GM19351 (cell line): ENCODE measurements at regions not wholly inside any gene's neighbourhood (a gene's known extent, or its start where the extent isn't known, plus 50 kb on each side); places are given as distances from the start of the nearest gene placed in this dataset.
"Not testable (repeated sequence)": the region's sequence is repeated elsewhere in the genome, so short reads cannot be mapped to it uniquely, and the experiment has no call there.

ENCODE experiments used
- ATAC-seq: cut with Tn5 transposase; IDR thresholded peaks from one replicate; pipeline ENCODE4 v1.9.1; 2021; ENCODE audit warnings: mild to moderate bottlenecking, moderate library complexity; ENCODE audit not compliant: unreplicated experiment

DNA sequence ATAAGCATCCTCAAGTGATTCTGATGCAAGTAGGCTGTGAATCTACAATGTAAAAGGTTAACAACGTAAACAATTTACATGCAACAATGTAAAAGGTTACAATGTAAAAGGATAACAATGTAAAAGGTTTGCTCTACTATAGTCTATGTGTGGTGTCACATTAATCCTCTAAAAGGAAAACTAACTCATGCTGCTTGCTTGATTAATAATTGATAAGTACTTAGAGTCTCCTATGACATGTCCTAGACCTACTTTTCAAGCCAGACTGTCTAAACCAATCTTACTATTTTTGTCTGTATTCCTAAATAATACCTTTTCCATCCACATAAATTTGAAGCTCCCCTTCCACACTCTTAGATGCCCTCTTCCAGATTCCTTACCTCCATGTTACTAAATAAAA, 606.8 kb downstream of the LTN1 start:
- ATAC-seq: no peak

DNA sequence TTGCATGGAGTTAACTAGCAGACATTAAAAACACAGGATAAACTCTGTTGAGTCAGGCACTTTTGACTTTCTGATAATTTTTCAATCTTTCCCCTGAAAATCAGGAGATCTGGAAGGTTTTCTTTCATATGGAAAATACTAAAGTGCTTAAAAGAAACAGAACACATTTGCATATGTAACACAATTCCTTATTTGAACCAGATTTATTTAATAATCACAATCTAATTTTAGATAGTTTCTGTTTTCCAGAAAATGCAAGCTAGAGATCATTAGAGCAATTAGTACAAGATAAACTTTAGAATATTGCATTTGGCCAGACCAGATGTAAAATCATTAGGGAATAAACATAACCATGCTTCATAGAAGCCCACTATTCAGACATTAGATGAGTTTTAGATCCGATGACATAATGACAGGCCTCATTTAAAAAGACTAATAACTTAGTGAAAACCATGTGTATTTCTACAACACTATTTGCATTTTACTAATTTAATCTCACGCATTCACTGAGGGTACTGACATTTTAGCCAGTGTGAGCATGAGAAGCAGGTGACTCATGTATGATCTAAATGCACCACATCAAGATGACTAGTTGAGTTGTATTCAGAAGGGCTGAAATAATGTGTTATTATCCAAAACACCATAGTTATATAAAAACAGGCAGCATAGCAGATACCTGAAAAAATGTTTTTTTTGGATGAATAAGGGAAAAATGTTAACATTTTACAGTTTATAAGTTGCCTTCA, 611.5 kb downstream of the LTN1 start:
- not testable (repeated sequence) for ATAC-seq

GRCh38 chr21:28380241-28380640, 612.4 kb downstream of the LTN1 start:
- ATAC-seq: no peak

DNA sequence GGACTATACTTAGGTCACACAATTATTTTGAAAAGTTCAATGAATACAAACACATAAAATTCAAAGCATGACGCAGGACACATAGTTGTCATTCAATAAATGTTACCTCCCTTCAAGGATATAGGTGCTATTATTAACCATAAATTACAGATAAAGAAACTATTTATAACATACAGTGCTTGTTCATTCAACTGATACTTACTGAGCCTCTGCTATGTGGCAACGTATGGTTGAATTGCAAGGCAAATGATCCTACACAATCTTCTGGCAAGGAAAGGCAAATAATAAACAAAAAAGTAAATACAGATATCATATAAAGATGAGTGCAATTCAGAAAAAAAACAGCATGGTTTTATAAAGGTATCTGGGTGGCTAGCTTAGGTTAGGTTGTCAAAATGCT, 614.7 kb downstream of the LTN1 start:
- no peak for ATAC-seq

- ATAC-seq: no peak
Observed at GRCh38 chr21:28375708-28376385, 616.8 kb downstream of the LTN1 start.

DNA sequence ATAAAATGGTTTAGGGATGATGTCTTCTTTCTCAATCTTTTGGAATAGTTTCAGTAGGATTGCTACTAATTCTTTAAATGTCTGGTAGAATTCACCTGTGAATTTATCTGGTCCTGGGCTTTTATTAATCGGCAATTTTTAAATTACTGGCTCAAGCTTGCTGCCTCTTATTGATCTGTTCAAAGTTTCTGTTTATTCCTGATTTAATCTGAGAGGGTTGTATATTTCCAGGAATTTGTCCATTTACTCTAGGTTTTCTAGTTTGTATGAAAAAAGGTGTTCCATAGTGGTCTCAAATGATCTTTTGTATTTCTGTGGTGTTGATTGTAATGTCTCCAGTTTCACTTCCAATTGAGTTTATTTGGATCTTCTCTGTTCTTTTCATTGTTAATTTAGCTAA, 617.8 kb downstream of the LTN1 start:
- ATAC-seq: no peak

- no peak for ATAC-seq
Observed at GRCh38 chr21:28371713-28372112, 621.0 kb downstream of the LTN1 start.

GRCh38 chr21:28359300-28359699, 633.4 kb downstream of the LTN1 start:
- no peak for ATAC-seq

DNA sequence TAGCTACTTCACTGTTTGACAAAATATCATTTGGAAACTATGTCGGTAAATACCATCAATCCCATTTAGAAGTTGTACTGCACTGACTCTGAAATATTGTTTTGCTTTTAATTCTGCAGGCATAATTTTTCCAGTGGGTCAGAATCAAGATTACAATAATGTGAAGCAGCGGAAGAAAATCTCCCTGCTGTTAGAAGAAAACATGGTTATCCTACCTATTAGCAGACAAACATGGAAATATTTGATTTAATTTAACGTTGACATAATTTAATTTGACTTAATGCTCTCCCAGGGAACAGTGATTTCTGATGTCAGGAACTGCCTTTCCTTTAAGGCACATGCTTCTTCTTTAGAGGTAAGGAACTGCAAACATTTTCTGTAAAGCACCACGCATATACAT, 634.0 kb downstream of the LTN1 start:
- no peak for ATAC-seq

GRCh38 chr21:28358170-28358569, 634.5 kb downstream of the LTN1 start:
- no peak for ATAC-seq

- no peak for ATAC-seq
Observed at GRCh38 chr21:28357743-28358142, 634.9 kb downstream of the LTN1 start.

GRCh38 chr21:28356422-28356821, 636.3 kb downstream of the LTN1 start:
- ATAC-seq: no peak

GRCh38 chr21:28345934-28346333, 646.7 kb downstream of the LTN1 start:
- ATAC-seq: no peak

GRCh38 chr21:28344985-28345384, 647.7 kb downstream of the LTN1 start:
- no peak for ATAC-seq

DNA sequence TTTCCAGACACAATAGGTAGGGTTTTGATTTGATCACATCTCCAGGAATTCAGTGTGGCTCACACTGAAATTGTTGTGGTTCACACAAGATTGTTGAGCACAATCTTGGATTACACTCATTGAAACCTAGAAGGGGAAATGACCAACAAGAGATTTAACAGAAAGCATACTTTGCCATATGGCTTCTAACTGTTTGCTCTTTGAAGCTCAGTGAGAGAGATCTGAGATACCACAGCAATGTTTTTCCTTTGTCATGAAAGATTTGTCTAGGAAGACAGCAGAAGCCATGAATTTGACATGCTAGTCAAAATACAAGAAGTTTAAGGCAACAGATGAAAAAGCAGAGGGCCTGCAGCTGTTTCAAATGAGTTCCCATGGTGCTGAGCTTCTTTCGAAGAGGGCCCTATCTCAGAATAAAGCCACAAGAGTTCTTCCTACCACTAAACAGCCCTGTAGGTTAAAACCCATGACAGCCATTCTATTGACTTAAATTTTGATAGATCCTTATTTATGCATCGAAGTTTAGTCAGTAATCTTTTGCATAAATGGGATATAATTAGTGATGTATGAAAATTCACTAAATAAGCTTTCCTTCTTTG, 650.4 kb downstream of the LTN1 start:
- no peak for ATAC-seq

- ATAC-seq: no peak
Observed at GRCh38 chr21:28339403-28339802, 653.3 kb downstream of the LTN1 start.

GRCh38 chr21:28338701-28339305, 653.9 kb downstream of the LTN1 start:
- no peak for ATAC-seq

DNA sequence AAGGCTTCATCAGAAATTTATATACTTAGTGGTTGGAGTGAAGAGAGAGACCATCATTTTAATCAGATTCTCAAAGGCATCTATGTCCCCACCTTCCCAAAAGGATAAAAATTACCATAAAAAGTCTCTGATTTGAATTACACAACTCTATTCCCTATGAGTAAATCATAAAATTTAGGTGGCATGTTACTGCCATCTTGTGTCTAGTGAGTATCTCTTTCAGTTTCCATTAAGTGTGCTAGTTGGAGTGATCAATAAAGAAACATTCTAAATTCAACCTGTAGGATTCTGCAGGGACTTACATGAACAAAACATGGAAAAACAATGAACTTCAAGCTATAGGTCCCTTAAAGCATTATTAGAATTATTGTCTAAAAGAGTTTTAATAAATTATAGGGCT, 655.4 kb downstream of the LTN1 start:
- peak; percentile 43 for ATAC-seq

GRCh38 chr21:28336314-28336713, 656.4 kb downstream of the LTN1 start:
- ATAC-seq: no peak

GRCh38 chr21:28334407-28334806, 658.3 kb downstream of the LTN1 start:
- peak; percentile 83 for ATAC-seq

DNA sequence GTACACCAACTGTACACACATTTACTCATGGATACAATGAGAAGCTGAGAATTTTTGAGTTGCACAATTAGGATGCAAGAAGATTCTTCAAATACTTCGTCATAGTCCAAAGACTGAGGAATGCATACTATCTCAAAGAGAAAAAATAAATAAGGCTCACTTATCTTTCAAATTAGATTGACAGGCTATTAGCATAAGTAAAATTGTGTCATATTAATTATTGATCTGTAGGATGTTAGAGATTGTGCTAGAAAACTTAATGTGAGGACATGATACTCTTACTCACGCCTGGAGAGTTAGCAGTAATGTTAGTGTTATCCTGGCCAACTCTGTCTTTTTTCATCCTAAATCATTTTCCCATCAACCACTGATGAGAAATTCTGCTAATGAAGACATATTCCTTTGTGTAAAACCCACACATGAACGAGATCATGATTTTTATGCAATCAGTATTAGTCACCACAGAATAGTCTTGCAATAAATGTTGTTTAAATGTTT, 659.0 kb downstream of the LTN1 start:
- no peak for ATAC-seq

DNA sequence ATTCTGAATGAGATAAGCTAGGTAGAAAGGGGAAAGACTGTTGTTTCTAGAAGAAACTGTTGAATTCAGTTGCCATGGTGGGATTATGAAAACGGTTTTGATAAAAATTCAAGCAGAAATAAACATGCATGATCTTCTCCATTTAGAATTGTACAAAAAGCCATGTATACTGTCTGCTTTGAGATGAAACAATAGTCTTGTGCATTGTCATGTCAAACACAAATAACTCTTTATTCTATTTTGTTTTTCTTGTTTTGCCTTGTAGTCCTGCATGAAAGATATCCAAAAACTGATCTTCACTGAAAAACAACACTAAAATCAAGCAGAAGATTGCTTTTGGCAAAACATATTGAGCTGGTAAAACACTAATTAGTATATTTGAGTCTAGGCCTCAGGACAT, 659.9 kb downstream of the LTN1 start:
- no peak for ATAC-seq
